Loucy (cell line): ENCODE measurements at regions not wholly inside any gene's neighbourhood (a gene's known extent, or its start where the extent isn't known, plus 50 kb on each side); places are given as distances from the start of the nearest gene placed in this dataset.

ENCODE experiments used
- H2AFZ ChIP-seq: fragments of 200-600 bp; sonication (generic); 2 replicates; pipeline ENCODE4 v1.6.0; 2016; ENCODE audit warnings: antibody characterized with exemption, mild to moderate bottlenecking, low read length, moderate library complexity
- H3F3A ChIP-seq: fragments of 200-600 bp; 2 replicates; pipeline ENCODE4 v1.6.0; 2016; ENCODE audit warnings: antibody characterized with exemption, low read depth, mild to moderate bottlenecking
- H3K27me3 ChIP-seq: fragments of 200-600 bp; sonication (generic); 2 replicates; pipeline ENCODE4 v1.6.1; 2014; ENCODE audit warnings: low read length, mild to moderate bottlenecking; ENCODE audit not compliant: insufficient read depth, poor library complexity, severe bottlenecking
- H3K36me3 ChIP-seq: fragments of 200-600 bp; sonication (generic); 2 replicates; pipeline ENCODE4 v1.6.1; 2016; ENCODE audit warnings: low read length; ENCODE audit not compliant: insufficient read depth
- H3K4me1 ChIP-seq: fragments of 200-600 bp; sonication (generic); 2 replicates; pipeline ENCODE4 v1.5.1; 2014; ENCODE audit warnings: low read length, mild to moderate bottlenecking; ENCODE audit not compliant: insufficient read depth, poor library complexity, severe bottlenecking
- H3K4me2 ChIP-seq: fragments of 200-600 bp; sonication (generic); 2 replicates; pipeline ENCODE4 v1.6.0; 2014; ENCODE audit warnings: antibody characterized with exemption, low read length, low read depth, mild to moderate bottlenecking; ENCODE audit not compliant: poor library complexity, severe bottlenecking
- H3K4me3 ChIP-seq: fragments of 200-600 bp; sonication (generic); 2 replicates; pipeline ENCODE4 v1.5.1; 2014; ENCODE audit warnings: low read length, mild to moderate bottlenecking, mixed read lengths; ENCODE audit not compliant: poor library complexity, severe bottlenecking
- H3K79me2 ChIP-seq: fragments of 200-600 bp; sonication (generic); 2 replicates; pipeline ENCODE4 v1.6.1; 2014; ENCODE audit warnings: low read length; ENCODE audit not compliant: insufficient read depth
- H3K9ac ChIP-seq: fragments of 200-600 bp; sonication (generic); 2 replicates; pipeline ENCODE4 v1.6.0; 2014; ENCODE audit warnings: mild to moderate bottlenecking, low read depth, low read length, moderate library complexity; ENCODE audit not compliant: poor library complexity, severe bottlenecking
- H3K9me2 ChIP-seq: fragments of 200-600 bp; sonication (generic); replicated peaks from 2 replicates; pipeline ENCODE4 v1.6.1; 2016; ENCODE audit warnings: low read depth, low read length, mixed read lengths
- H3K9me3 ChIP-seq: fragments of 200-600 bp; sonication (generic); 2 replicates; pipeline ENCODE4 v1.6.1; 2014; ENCODE audit warnings: mild to moderate bottlenecking, antibody characterized with exemption, low read length, low read depth; ENCODE audit not compliant: insufficient read depth
- H4K20me1 ChIP-seq: fragments of 200-600 bp; sonication (generic); 2 replicates; pipeline ENCODE4 v1.6.0; 2014; ENCODE audit warnings: antibody characterized with exemption, low read length, mild to moderate bottlenecking; ENCODE audit not compliant: insufficient read depth, poor library complexity, severe bottlenecking
- CTCF ChIP-seq: fragments of 200-600 bp; sonication (generic); conservative IDR thresholded peaks from 2 replicates; pipeline ENCODE4 v1.5.1; 2014; ENCODE audit warnings: mild to moderate bottlenecking, antibody characterized with exemption, low read length
- EZH2phosphoT487 ChIP-seq: fragments of 200-600 bp; IDR thresholded peaks from 2 replicates; pipeline ENCODE4 v1.6.1; 2018; ENCODE audit warnings: antibody characterized with exemption, mild to moderate bottlenecking, moderate library complexity, borderline replicate concordance

- TF ChIP-seq CTCF (no peak), EZH2phosphoT487 (no peak)
- Histone ChIP-seq H2AFZ (no peak overlapping the region), H3F3A (no peaks in the 10 kb centered on the region), H3K9me3 (no peaks in the 10 kb centered on the region), H3K79me2 (no peaks in the 10 kb centered on the region), H3K4me2 (no peak overlapping the region), H3K27me3 (peaks cover 6% of the 10 kb centered on the region), H4K20me1 (no peaks in the 10 kb centered on the region), H3K9me2 (0 out of 2 replicates have a peak, but pooled peaks cover 5% of the 10 kb centered on the region), H3K4me3 (no peak overlapping the region), H3K4me1 (no peaks in the 10 kb centered on the region), H3K36me3 (no peaks in the 10 kb centered on the region), H3K9ac (no peak overlapping the region)
Measured at GRCh38 chr12:67748743-67749040, 100.1 kb downstream of the DYRK2 start.

DNA sequence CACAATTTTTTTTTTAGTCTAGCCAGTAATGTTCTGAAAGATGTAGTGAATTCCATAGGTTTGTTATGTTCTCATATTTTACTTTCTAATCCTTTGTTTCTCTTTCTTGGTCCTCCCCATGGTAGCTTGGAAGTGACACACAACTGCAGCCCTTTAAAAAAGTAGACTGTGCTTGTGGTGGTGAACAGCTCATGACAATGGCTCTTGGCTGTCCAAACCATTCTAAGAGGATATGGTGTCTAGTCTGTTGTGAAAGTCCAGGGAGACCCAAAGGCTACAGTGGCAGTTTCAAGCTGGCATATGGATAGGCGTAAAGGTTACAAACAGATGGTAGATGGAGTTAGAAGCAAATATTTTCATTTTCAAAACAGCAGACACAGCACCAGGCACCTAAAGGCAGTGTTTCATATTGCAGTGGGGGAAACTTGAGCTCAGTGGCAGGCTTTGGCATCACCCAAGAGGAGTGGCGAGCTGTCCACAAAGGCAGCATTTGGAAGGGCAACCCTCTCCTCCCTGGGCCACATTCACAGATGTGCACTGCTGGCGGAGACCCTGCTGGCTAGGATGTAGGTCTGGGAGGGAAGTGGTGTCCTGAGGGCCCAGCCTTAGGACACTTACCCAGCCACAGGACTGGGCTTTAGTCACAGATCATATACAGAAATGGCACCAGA is 102.1 kb downstream of the DYRK2 start:
- Histone ChIP-seq H3K27me3 (peaks cover 5% of the 10 kb centered on the region), H3K9me3 (no peaks in the 10 kb centered on the region), H2AFZ (no peak overlapping the region), H3K4me1 (no peaks in the 10 kb centered on the region), H3F3A (no peaks in the 10 kb centered on the region), H3K9ac (no peak overlapping the region), H3K4me3 (no peak overlapping the region), H3K4me2 (no peak overlapping the region), H3K9me2 (0 out of 2 replicates have a peak, but pooled peaks cover 5% of the 10 kb centered on the region), H3K36me3 (no peaks in the 10 kb centered on the region), H4K20me1 (no peaks in the 10 kb centered on the region), H3K79me2 (no peaks in the 10 kb centered on the region)
- TF ChIP-seq CTCF (no peak), EZH2phosphoT487 (no peak)

DNA sequence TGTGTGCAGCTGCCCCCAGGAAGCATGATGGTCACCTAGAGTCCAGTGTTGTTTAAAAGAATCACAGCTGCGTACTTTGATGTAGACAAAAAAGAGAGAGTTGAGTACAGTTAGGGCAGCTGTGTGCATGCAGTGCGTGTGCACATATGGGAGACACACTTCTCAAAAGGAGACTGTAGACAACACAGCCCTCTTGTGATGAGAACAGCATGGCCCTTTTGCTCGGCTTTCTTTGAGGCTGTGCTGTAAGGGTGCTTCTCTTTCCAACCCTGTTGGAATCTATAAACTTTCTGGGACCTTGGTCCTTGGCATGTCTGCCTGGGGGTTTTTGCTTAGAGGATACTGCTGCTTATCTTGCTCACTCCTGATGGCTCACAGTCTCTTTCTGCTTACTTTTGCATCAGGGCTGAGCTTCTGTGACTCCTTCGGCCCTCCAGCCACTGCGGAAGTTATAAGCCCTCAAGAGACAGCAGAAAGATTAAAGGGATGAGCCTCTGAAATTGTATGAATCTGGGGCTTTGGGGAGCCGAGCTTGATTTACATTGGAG is 102.9 kb downstream of the DYRK2 start:
- TF ChIP-seq CTCF (no peak), EZH2phosphoT487 (no peak)
- no peaks in the 10 kb centered on the region for H3K9me3 ChIP-seq
- no peak overlapping the region for H2AFZ ChIP-seq
- H3K4me3 ChIP-seq, result no peak overlapping the region
- no peak overlapping the region for H3K4me2 ChIP-seq
- H3K9me2 ChIP-seq, result 0 out of 2 replicates have a peak, but pooled peaks cover 5% of the 10 kb centered on the region
- no peaks in the 10 kb centered on the region for H3K36me3 ChIP-seq
- H4K20me1 ChIP-seq, result no peaks in the 10 kb centered on the region
- no peaks in the 10 kb centered on the region for H3K79me2 ChIP-seq
- H3K4me1 ChIP-seq, result no peaks in the 10 kb centered on the region
- no peak overlapping the region for H3K9ac ChIP-seq
- H3F3A ChIP-seq, result no peaks in the 10 kb centered on the region
- no peaks in the 10 kb centered on the region for H3K27me3 ChIP-seq
